Upper lobe of left lung (tissue), 6 donors: ENCODE measurements at regions not wholly inside any gene's neighbourhood (a gene's known extent, or its start where the extent isn't known, plus 50 kb on each side); places are given as distances from the start of the nearest gene placed in this dataset.

ENCODE experiments used
- ATAC-seq, 2 donors: fragments of 200-7000 bp; cut with Tn5 transposase; one replicate each; pipeline ENCODE4 v1.9.1; 2022; ENCODE audit warnings: mild to moderate bottlenecking in 2 of 2, moderate library complexity in 2 of 2; ENCODE audit not compliant: low FRiP score in 2 of 2
- DNase-seq, 2 donors: peaks; one replicate each; pipeline ENCODE4 v3.0.0-alpha.2; 2019 to 2020
- H3K27ac ChIP-seq, 4 donors: fragments of 200-600 bp; sonication (generic); one replicate each; pipeline ENCODE4 v1.5.1; 2016 to 2019
- H3K27me3 ChIP-seq, 4 donors: fragments of 200-600 bp; sonication (generic); one replicate each; pipeline ENCODE4 v1.5.1; 2017 to 2019
- H3K36me3 ChIP-seq, 4 donors: fragments of 200-600 bp; sonication (generic); one replicate each; pipeline ENCODE4 v1.5.1; 2016 to 2019
- H3K4me1 ChIP-seq, 4 donors: fragments of 200-600 bp; sonication (generic); one replicate each; pipeline ENCODE4 v1.5.1; 2018 to 2019
- H3K4me3 ChIP-seq, 4 donors: fragments of 200-600 bp; sonication (generic); one replicate each; pipeline ENCODE4 v1.5.1; 2017 to 2019; ENCODE audit warnings: mild to moderate bottlenecking in 2 of 4, moderate library complexity in 1 of 4
- H3K9me3 ChIP-seq, 4 donors: fragments of 200-600 bp; sonication (generic); one replicate each; pipeline ENCODE4 v1.5.1; 2018 to 2019
- EP300 ChIP-seq, 4 donors: sonication (generic); formaldehyde crosslinking; IDR thresholded peaks; one replicate each; pipeline ENCODE4 v1.5.1; 2017; ENCODE audit warnings: antibody characterized with exemption in 4 of 4, control low read depth in 2 of 4
- POLR2A ChIP-seq, 4 donors: fragments of 450-650 bp; IDR thresholded peaks; one replicate each; pipeline ENCODE4 v1.5.1; 2016 to 2017; ENCODE audit warnings: antibody characterized with exemption in 4 of 4, mild to moderate bottlenecking in 2 of 4
- POLR2AphosphoS5 ChIP-seq, 2 donors: sonication (generic); formaldehyde crosslinking; IDR thresholded peaks; one replicate each; pipeline ENCODE4 v1.5.1; 2017; ENCODE audit warnings: antibody characterized with exemption in 2 of 2
- whole genome bisulfite sequencing, 2 donors: methylation state at CpG; one replicate each; pipeline ENCODE4 v1.1.5; 2017 to 2018; 5-methylcytosine and 5-hydroxymethylcytosine counted together
- TF ChIP-seq, protein P1 (sequence below), 6 experiments: fragments of 450-650 bp in 4 of 6; fragments of 200-600 bp in 2 of 6; sonication (generic) in 2 of 6; IDR thresholded peaks; one replicate each; pipeline ENCODE4 v1.5.1; 2016 to 2019; ENCODE audit warnings: antibody characterized with exemption in 6 of 6
- donor health status: DM: no; HTN: no; CAD: no; lungs with moderate emphysema.
- donor health status: DM: no; HTN: yes; CAD: no; lungs with severe emphysema.

GRCh38 chr1:118487932-118488331 lies 302.9 kb upstream of the SPAG17 start:
- Histone ChIP-seq H3K9me3 (no peaks in the 10 kb centered on the region), H3K4me1 (no peaks in the 10 kb centered on the region), H3K36me3 (no peaks in the 10 kb centered on the region), H3K4me3 (no peak overlapping the region), H3K27me3 (no peaks in the 10 kb centered on the region), H3K27ac (no peak overlapping the region)
- DNase-seq (no peak), ATAC-seq (no peak)
- TF ChIP-seq POLR2AphosphoS5 (IDR thresholded peaks at IDR 0.05) (no peak), POLR2A (IDR thresholded peaks at IDR 0.05) (no peak), EP300 (IDR thresholded peaks at IDR 0.05) (no peak)
- TF ChIP-seq, protein P1, sequence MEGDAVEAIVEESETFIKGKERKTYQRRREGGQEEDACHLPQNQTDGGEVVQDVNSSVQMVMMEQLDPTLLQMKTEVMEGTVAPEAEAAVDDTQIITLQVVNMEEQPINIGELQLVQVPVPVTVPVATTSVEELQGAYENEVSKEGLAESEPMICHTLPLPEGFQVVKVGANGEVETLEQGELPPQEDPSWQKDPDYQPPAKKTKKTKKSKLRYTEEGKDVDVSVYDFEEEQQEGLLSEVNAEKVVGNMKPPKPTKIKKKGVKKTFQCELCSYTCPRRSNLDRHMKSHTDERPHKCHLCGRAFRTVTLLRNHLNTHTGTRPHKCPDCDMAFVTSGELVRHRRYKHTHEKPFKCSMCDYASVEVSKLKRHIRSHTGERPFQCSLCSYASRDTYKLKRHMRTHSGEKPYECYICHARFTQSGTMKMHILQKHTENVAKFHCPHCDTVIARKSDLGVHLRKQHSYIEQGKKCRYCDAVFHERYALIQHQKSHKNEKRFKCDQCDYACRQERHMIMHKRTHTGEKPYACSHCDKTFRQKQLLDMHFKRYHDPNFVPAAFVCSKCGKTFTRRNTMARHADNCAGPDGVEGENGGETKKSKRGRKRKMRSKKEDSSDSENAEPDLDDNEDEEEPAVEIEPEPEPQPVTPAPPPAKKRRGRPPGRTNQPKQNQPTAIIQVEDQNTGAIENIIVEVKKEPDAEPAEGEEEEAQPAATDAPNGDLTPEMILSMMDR (IDR thresholded peaks at IDR 0.05): no peak
- WGBS, 2 donors: 37 to 49% methylated on average over 2 of the region's 2 CpGs

- no peaks in the 10 kb centered on the region for H3K36me3 ChIP-seq
- WGBS, 2 donors: 37 to 60% methylated on average over 5 of the region's 5 CpGs
- no peaks in the 10 kb centered on the region for H3K9me3 ChIP-seq
- no peak for TF ChIP-seq POLR2AphosphoS5 (IDR thresholded peaks at IDR 0.05)
- TF ChIP-seq POLR2A (IDR thresholded peaks at IDR 0.05): no peak
- TF ChIP-seq, protein P1 (IDR thresholded peaks at IDR 0.05): no peak
- no peak for TF ChIP-seq EP300 (IDR thresholded peaks at IDR 0.05)
- no peaks in the 10 kb centered on the region for H3K27me3 ChIP-seq
- DNase-seq (no peak), ATAC-seq (no peak)
- no peaks in the 10 kb centered on the region for H3K4me1 ChIP-seq
- H3K27ac ChIP-seq: no peak overlapping the region
- H3K4me3 ChIP-seq: no peak overlapping the region
Measured at GRCh38 chr1:118487091-118487490, 302.1 kb upstream of the SPAG17 start.

- no peaks in the 10 kb centered on the region for H3K36me3 ChIP-seq
- 44 to 53% methylated on average over 7 of the region's 7 CpGs for WGBS, 2 donors
- H3K4me3 ChIP-seq: no peak overlapping the region
- H3K9me3 ChIP-seq: no peaks in the 10 kb centered on the region
- no peaks in the 10 kb centered on the region for H3K4me1 ChIP-seq
- no peak for ATAC-seq
- no peaks in the 10 kb centered on the region for H3K27me3 ChIP-seq
- no peak for DNase-seq
- H3K27ac ChIP-seq: no peak overlapping the region
- TF ChIP-seq, protein P1 (IDR thresholded peaks at IDR 0.05): no peak
- TF ChIP-seq POLR2A (IDR thresholded peaks at IDR 0.05) (no peak), EP300 (IDR thresholded peaks at IDR 0.05) (no peak), POLR2AphosphoS5 (IDR thresholded peaks at IDR 0.05) (no peak)
Measured at GRCh38 chr1:118486199-118486598, 301.2 kb upstream of the SPAG17 start.

DNA sequence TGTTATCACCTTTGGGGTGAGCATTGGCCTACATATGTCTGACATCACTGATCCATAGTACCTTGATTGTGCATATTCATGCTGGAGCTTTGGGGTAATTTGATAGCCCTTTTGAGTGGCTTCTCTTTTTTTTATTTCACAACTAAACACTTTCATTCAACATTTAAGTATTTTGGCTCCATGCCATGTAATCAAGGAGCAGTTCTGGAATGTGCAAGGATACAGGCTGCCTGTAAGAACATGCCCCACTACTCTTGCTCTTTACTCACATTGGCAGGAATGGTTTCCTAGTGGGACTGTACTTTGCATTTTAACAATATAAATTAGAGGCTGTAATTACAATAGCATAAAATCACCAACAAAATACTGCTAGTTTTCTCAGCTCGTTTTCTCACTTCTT lies 300.7 kb upstream of the SPAG17 start:
- H3K9me3 ChIP-seq: no peaks in the 10 kb centered on the region
- no peak overlapping the region for H3K4me3 ChIP-seq
- no peaks in the 10 kb centered on the region for H3K27me3 ChIP-seq
- H3K36me3 ChIP-seq: no peaks in the 10 kb centered on the region
- no peak for TF ChIP-seq POLR2AphosphoS5 (IDR thresholded peaks at IDR 0.05)
- TF ChIP-seq EP300 (IDR thresholded peaks at IDR 0.05): no peak
- TF ChIP-seq, protein P1 (IDR thresholded peaks at IDR 0.05): no peak
- no peak for TF ChIP-seq POLR2A (IDR thresholded peaks at IDR 0.05)
- no peaks in the 10 kb centered on the region for H3K4me1 ChIP-seq
- DNase-seq (no peak), ATAC-seq (no peak)
- 45 to 64% methylated on average over 1 of the region's 1 CpG for WGBS, 2 donors
- H3K27ac ChIP-seq: no peak overlapping the region

- Histone ChIP-seq H3K27ac (no peak overlapping the region), H3K27me3 (no peaks in the 10 kb centered on the region), H3K9me3 (no peaks in the 10 kb centered on the region), H3K36me3 (no peaks in the 10 kb centered on the region), H3K4me3 (no peak overlapping the region), H3K4me1 (no peaks in the 10 kb centered on the region)
- TF ChIP-seq, protein P1 (IDR thresholded peaks at IDR 0.05): no peak
- no peak for TF ChIP-seq POLR2AphosphoS5 (IDR thresholded peaks at IDR 0.05)
- no peak for TF ChIP-seq POLR2A (IDR thresholded peaks at IDR 0.05)
- TF ChIP-seq EP300 (IDR thresholded peaks at IDR 0.05): no peak
- WGBS, 2 donors: 29 to 43% methylated on average over 1 of the region's 1 CpG
- ATAC-seq (no peak), DNase-seq (no peak)
Measured at GRCh38 chr1:118484893-118485292, 299.9 kb upstream of the SPAG17 start.
